GM21619 (cell line): ENCODE measurements at regions not wholly inside any gene's neighbourhood (a gene's known extent, or its start where the extent isn't known, plus 50 kb on each side); places are given as distances from the start of the nearest gene placed in this dataset.

Experiments
- ATAC-seq: cut with Tn5 transposase; IDR thresholded peaks from one replicate; pipeline ENCODE4 v1.9.1; 2021; ENCODE audit not compliant: unreplicated experiment

DNA sequence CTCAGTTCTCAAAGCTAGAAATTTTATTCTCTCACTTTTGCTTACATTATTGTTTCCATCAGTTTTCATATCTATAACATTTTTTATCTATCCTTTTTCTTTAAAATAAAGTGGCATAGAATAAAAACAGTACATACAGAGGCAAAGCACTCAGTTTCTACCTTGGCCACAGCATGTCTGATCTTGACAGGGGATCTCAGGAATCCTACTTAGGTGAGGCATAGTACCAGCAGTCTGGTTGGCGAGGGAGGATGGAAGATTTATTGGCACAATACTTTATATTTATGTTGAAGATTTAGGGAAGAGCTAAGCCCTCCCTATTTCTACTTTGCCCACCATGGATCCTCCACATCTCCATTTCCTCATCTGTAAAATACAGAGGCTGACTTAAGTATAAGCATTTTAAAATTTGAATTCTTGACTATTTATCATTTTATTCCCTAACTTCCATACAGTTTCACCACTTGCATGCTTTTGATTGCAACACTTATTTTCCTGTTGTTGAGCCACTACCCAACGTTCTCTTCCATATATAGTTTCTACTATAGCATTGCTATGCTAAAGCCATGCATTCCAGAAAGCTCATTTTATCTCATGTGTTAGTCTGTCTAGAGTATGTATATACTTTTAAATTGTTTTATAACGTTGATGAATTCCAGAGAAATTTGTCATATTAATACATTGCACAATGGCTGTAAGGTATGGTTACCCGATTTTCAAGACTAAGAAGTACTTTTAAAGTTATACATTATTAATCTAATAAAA, 506.7 kb downstream of the KCTD12 start:
- ATAC-seq = no peak

DNA sequence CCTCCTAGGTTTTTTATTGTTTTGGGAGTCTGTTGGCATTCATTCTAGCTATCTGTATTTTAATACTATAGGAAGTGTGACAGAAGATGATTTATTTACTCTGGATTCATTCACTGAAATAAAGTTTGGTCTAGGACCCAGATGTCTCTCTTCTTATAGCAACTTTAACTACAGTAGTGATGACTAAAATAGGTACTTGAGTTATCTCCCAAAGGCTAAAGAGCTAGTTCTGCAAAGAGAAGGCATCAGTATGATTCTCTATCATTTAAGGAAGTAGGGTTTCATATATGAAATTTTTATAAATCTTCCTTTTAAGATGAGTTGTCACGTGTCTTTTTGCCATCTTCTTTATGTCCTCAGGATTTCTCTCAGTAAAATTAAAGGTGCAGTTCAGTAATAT, 507.4 kb downstream of the KCTD12 start:
- ATAC-seq = no peak

DNA sequence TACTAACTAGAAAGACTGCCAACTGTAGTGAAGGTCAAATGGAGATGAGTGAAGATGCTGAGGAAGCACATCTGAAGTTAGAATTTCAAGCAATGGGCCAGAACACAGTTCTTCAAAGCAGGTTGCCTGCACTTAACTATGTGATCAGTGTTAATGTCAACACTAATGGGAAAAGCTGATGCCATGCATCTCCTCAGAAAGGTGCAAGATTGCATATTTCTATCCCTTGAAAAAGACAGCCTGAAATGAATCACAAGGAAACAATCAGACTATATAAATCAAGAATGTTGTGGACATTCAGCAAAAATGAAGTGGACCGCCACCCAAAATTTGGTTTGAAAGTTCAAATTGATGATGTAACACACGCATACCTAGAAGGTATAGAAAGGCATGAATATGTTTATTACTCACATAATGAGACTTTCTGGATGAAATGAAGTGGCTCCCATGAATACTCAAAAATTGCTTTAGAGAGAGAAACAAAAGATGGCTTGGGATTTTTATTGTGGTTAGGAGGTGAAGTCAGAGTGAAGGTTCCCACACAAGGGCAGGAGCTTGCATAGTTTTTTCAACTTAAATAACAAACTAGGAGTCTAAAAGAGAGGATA, 522.4 kb downstream of the KCTD12 start:
- ATAC-seq = no peak

DNA sequence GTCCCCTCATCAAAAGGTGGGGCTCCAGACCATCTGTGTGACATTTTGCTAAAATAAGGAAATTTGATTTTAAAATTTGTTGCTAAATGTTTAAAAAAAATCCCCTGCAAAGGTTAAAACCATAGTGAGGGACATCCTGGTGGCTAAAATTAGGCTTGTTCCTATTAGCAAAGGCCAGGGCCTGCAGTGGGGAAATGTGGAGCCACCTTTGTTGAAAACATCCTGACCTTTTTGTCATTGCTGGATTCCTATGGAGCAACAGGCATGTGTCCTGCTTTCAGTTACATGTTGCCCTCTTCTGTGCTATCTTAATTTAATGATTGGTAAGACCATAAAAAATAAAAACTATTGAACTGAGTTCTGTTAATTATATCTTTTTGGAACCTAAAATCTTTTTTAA, 524.3 kb downstream of the KCTD12 start:
- no peak for ATAC-seq

- ATAC-seq = no peak
Measured at GRCh38 chr13:76351541-76352229, 534.5 kb downstream of the KCTD12 start.

DNA sequence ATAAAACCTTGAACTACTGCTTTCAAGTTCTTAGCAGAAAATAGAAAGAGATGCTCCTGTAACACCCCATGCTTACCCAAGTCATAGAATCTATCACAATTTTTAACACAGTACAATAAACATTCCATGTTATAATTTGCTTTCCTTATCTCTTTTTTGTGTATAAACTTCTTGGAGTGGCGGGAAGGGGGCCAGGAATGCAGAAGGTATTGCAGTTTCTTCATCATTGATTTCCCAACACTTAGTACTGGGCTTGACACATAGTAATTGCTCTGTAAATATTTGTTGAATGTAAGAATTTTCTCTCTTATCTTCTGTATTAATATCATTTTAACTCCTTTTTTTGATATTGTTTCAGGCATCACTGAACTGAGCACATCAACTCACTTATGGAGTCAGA, 535.8 kb downstream of the KCTD12 start:
- ATAC-seq = no peak

DNA sequence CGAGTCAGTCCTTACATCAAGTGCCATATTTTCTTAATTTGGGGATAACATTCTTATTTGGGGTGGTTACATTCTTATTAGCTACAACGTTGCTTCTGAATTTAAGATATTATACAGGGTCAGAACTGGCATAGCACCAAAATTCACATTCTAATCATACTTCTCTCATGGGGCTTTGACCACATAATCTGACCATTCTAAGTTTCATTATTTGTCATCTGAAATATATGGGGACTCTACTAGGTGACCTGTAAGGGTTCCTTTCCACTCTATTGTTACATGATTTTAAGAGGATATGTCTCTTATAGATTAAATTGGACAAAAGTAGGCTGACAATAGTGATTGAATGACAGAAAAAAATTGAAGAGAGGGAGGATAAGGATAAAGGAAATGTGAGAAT, 536.5 kb downstream of the KCTD12 start:
- ATAC-seq = no peak

GRCh38 chr13:76339649-76340048, 546.6 kb downstream of the KCTD12 start:
- ATAC-seq = no peak

DNA sequence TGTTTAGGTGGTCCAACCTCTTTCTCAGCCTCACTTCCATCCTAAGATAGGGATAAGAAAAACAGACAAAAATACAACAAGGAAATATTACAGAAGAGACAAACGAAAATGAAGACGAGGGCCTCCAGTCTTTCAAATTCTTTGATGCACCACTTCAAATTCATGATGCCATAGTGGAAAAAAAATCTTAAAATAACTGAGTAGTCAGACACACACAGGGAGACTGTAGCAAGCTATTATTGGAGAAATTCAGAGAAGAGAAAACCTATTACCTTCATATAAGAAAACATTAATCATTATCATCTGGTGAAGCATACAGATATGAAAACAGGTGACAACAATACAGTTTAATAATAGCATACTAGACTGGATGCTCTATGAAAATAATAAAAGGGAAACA, 548.2 kb downstream of the KCTD12 start:
- no peak for ATAC-seq

DNA sequence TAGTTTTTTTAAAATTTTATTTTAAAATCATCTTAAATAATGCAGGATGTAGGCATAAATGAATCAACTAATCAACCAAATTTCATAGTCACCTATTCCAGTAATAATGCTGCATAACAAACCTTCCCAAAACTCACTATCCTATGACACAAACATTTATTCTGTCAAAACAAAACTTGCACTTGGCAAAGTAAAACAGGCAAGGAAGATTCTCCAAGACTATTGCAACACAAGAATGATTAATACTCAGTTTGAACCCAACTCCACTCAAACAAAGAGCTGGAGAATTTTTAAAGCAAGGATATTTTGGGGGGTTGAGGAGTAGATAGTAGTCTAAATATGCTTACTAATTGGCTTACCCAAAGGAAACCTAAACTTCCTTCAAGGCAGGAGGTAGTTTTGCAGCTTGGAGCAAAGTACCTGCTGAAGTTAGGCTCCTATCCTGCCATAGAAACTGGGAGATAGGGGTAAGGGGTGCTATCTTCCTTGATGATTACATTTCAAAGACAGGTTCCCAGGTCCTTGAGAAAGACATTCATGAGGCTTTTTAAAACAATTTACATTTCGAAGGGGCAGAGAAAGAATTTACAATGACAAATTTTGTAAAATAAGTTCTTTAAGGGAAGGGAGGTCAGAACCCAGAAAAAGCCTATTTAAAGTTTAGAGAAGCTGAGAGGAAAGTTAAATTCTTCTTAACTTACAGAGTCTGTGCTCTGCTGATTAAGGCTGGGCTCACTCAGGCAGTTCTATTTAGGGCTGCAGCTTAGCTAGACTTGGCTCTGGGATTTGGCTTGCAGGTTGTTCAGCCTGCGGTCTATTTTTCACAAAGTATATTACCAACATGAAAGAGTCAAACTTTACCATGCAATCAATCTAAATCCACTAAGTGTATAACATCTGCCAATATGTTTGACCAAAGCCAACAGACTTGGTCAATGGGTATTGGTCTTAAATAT, 549.0 kb downstream of the KCTD12 start:
- ATAC-seq = no peak

GRCh38 chr13:76335463-76335862, 550.7 kb downstream of the KCTD12 start:
- ATAC-seq = no peak

DNA sequence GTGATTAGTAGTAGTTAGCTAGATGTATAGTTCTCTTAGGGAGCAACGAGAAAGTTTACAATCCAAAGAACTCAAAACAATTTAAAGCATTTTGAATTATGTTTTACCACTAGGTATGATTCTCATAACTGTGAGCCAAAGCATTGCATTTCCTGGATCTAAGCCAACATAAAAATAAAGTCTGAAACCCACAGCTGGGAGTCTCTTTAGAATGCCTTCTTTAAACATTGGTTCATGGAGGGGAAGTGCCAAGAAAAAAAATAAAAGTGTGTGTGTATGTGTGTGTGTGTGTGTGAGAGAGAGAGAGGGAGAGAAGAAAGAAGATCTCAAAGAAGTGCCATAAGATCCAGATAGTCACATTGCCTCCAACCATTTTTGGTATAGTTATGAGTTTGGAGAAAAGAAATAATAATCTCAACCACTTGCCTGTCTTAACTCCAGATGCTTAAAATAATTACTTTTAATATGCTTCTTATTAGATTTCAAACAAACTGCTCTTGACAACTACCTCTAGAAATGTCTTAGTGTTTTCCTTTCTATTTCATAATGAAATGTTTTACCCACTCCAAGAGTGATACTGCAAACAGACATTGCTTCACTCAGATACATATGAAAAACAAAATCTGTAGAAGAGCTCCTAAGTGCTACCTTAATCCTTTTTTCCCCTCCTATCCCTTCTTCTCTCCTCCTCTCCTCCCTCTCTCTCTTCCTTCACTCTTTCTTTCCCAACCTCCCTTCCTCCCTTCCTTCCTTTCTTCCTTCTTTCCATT, 554.1 kb downstream of the KCTD12 start:
- no peak for ATAC-seq

GRCh38 chr13:76330761-76331160, 555.4 kb downstream of the KCTD12 start:
- ATAC-seq = no peak

- ATAC-seq = no peak
Measured at GRCh38 chr13:76329866-76330580, 556.2 kb downstream of the KCTD12 start.

- no peak for ATAC-seq
Measured at GRCh38 chr13:76329004-76329403, 557.2 kb downstream of the KCTD12 start.

DNA sequence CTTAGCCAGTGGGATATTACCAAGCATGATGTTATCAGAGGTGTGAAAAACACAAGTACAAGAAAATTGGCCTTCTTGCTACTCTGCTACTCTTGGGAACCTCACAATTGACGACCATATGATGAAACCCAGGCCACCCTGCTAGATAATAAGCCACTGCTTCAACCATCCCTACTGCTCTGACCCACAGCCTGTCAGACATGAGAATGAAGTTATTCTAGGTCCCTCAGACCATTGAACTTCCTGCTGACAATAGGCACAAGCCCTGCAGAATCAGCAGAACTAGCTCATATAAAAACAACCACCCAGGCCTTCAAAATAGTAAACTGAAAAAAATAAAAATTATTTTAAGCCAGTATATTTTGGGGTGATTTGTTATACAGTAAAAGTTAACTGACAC, 559.9 kb downstream of the KCTD12 start:
- ATAC-seq = no peak

GRCh38 chr13:76319921-76320320, 566.3 kb downstream of the KCTD12 start:
- ATAC-seq = no peak

DNA sequence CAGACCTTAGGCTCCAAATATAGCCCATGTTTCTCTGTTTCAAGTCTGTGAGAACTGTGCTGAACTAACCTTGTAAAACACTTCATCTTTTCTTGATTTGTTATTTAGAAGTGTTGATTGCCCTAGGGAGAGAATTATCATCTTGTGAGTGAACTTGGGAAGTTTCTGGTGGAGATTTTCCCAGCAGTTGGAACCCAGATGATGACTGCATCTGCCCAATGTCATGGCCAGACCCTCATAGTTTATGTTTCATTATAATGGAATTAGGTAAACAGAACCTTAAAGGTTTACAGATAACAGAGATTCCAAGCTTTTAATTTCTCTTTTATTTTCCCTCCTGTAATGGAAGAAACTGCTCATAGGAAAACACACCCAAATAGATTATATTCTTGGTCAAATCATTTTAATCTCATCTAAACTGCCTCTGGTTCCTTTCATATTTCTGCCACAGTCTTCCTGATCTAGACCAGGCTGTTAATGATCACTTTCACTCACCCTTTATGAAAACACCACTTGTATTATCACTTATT, 569.1 kb downstream of the KCTD12 start:
- no peak for ATAC-seq

DNA sequence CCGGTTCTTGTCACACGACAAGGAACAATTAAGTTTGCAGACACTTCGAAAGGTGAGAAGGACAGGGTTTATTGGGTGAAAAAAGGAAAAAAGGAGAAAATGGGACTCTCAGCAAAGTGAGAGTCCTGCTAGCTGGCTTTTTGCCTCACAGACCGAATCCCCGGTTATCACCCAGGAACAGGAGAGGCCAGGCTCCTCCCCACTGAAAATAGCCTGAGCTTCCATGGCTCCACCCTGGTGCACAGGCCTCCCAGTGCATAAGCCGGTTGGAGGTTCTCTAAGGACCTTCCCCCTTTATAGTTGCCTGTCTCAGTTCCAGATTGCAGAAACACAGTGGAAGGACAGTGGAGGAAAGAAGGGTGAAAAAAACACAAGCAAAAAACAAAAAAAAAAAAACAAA, 571.7 kb downstream of the KCTD12 start:
- ATAC-seq = no peak

- ATAC-seq = no peak
Measured at GRCh38 chr13:76307142-76307541, 579.1 kb downstream of the KCTD12 start.
